Keratinocyte (primary cell): ENCODE measurements at regions not wholly inside any gene's neighbourhood (a gene's known extent, or its start where the extent isn't known, plus 50 kb on each side); places are given as distances from the start of the nearest gene placed in this dataset.

Experiments used
- CTCF ChIP-seq, 3 experiments: IDR thresholded peaks in 1 of 3; conservative IDR thresholded peaks in 1 of 3; optimal IDR thresholded peaks in 1 of 3; 2 replicates in 2 of 3; 3 replicates in 1 of 3; pipeline versions ENCODE3 to v1.5.1; 2011; ENCODE audit warnings: low read length in 3 of 3, mild to moderate bottlenecking in 3 of 3, moderate library complexity in 2 of 3, control low read depth in 1 of 3, inconsistent platforms in 1 of 3; ENCODE audit not compliant: insufficient read depth in 2 of 3; ENCODE audit errors: extremely low read depth in 1 of 3
- EZH2 ChIP-seq: IDR thresholded peaks from one replicate; pipeline ENCODE4 v1.6.1; 2012; ENCODE audit warnings: inconsistent platforms, mild to moderate bottlenecking, low read length, moderate library complexity

- no peak for TF ChIP-seq CTCF (optimal IDR thresholded peaks at IDR 0.05 in 1 of 3, IDR thresholded peaks at IDR 0.05 in 1 of 3, conservative IDR thresholded peaks at IDR 0.05 in 1 of 3; ENCODE audit: extremely low read depth in 1 of 3, insufficient read depth in 2 of 3, low read length in 3 of 3)
- no peak for TF ChIP-seq EZH2
Measured at GRCh38 chr7:38123494-38123893, 54.6 kb upstream of the STARD3NL start.
